Activated naive CD8-positive, alpha-beta T cell treated with anti-CD3 and anti-CD28 coated beads for 36 hours (primary cell): ENCODE measurements at regions not wholly inside any gene's neighbourhood (a gene's known extent, or its start where the extent isn't known, plus 50 kb on each side); places are given as distances from the start of the nearest gene placed in this dataset.

ENCODE experiments used
- DNase-seq: peaks from one replicate; pipeline ENCODE4 v3.0.0; 2021
- H3K27ac Mint-ChIP-seq: one replicate; pipeline ENCODE4 v1.8.0; 2022; ENCODE audit warnings: mild to moderate bottlenecking, moderate library complexity, mixed read lengths
- H3K27me3 Mint-ChIP-seq: one replicate; pipeline ENCODE4 v1.8.0; 2022; ENCODE audit warnings: mild to moderate bottlenecking, mixed read lengths
- H3K36me3 Mint-ChIP-seq: one replicate; pipeline ENCODE4 v1.8.0; 2021; ENCODE audit warnings: mild to moderate bottlenecking, mixed read lengths
- H3K4me1 Mint-ChIP-seq: one replicate; pipeline ENCODE4 v1.8.0; 2021; ENCODE audit warnings: mixed read lengths
- H3K4me3 Mint-ChIP-seq: one replicate; pipeline ENCODE4 v1.8.0; 2022; ENCODE audit warnings: mild to moderate bottlenecking, moderate library complexity, mixed read lengths
- H3K9me3 Mint-ChIP-seq: one replicate; pipeline ENCODE4 v1.8.0; 2022; ENCODE audit warnings: mixed read lengths

DNA sequence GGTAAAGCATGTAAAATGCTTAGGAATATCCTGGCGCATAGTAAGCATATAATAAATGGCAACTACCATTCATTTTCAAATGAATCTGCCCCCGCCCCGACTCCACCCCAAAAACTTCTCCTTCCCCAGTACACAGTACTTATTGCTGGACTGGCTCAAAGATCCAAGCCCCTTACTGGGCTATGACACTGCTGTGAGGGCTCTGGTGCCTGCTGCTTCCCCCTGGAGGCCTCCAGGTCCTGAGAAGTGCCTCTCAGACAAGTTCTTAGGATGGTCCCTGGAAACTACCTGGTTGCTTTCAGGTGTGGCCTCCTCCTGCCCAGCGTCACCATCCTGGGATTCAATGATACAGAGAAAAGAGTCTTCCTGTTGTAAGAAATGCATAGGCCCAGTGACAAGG is 190.6 kb upstream of the NTM start:
- Mint-ChIP-seq H3K4me1 (no peaks in the 10 kb centered on the region), H3K36me3 (no peaks in the 10 kb centered on the region), H3K4me3 (no peak overlapping the region), H3K27ac (no peak overlapping the region), H3K9me3 (peaks cover under 1% of the 10 kb centered on the region), H3K27me3 (peaks cover 5% of the 10 kb centered on the region)
- DNase-seq, result no peak

DNA sequence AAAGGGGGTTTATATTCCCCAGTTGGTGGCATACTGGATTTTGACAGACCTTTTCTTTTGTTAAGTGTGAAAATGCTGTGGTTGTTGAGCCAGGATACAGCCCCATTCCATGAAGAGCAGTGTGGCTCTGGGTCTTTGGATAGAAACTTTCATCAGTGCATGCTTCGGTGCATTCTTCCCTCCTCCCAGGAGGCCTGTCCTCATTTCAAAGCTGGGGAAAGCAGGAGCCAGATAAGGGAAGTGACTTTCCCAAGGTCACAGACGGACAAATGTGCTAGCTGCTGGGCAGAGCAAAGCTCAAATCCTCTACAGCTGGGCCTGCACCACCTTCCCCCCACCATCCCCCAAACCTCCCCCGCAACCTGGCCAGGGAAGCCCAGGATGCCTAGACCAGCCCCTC is 184.5 kb upstream of the NTM start:
- H3K4me1 Mint-ChIP-seq, result peaks cover 2% of the 10 kb centered on the region
- no peaks in the 10 kb centered on the region for H3K9me3 Mint-ChIP-seq
- H3K27me3 Mint-ChIP-seq, result peaks cover 23% of the 10 kb centered on the region
- no peaks in the 10 kb centered on the region for H3K36me3 Mint-ChIP-seq
- no peak overlapping the region for H3K4me3 Mint-ChIP-seq
- no peak for DNase-seq
- H3K27ac Mint-ChIP-seq, result no peak overlapping the region

DNA sequence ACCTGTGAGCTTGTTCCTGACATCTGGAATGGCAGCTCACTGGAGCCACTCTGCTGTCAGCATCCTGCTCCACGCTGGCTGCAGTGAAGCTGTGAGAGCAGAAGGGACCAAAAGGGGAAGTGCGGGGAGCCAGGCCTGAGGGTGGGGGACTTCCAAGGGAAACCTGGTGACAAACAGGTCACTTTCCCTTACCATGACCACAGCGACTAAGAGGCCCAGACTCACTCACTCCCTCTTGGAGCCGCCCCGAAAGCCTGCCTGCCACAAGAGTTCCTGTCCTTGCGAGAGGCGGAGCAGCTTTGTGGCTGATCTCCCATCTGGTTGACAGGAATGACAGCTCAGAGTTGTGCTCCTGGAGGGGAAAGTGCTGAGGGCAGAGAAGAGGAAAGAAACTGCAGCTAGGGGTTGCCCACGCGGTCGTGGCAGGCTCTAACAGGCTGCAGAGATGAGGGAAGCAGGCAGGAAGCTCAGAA is 183.8 kb upstream of the NTM start:
- no peaks in the 10 kb centered on the region for H3K9me3 Mint-ChIP-seq
- DNase-seq, result no peak
- no peak overlapping the region for H3K4me3 Mint-ChIP-seq
- H3K27ac Mint-ChIP-seq, result no peak overlapping the region
- no peaks in the 10 kb centered on the region for H3K36me3 Mint-ChIP-seq
- peaks cover 23% of the 10 kb centered on the region for H3K27me3 Mint-ChIP-seq
- H3K4me1 Mint-ChIP-seq, result peaks cover 2% of the 10 kb centered on the region

DNA sequence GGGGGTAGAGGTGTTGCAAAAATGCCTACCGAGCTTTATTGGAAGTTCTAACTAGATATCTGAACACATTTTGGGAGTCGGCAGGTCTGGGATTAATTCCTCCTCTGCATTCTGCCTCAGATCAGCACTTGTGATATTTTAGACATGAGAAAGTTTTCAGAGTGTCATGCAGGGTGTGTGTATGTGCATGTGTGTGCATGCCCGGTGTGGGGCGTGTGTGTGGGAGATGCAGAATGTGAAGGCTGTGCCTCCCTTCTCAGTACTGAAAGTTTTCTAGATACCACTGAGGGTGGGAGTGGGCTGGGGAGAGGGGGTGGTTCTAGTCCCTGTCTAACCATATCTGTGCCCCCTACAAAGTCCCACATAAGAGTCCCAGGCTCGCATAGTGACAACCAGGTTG is 180.0 kb upstream of the NTM start:
- Mint-ChIP-seq H3K9me3 (no peaks in the 10 kb centered on the region), H3K36me3 (no peaks in the 10 kb centered on the region), H3K27ac (no peak overlapping the region), H3K27me3 (peaks cover 12% of the 10 kb centered on the region), H3K4me3 (no peak overlapping the region), H3K4me1 (peaks cover 2% of the 10 kb centered on the region)
- DNase-seq, result no peak

DNA sequence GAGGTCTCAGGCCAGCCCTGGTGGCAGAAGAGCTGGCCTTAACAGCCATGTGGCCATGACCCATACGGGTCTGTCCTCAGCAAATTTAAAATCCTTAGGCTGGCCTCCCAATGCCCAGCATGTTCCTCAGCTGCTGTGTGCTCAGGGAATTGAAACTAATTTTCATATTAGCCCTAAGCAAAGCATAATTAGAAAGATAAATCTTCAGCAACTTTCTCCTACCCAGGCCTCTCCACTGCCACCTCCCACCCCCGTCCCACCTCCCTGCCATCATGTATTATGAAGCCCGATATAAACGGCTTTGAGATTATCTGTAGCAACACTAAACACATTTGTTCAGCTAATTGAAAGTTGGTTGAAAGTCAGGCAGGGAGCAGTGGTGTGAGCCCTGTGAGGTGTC is 178.8 kb upstream of the NTM start:
- H3K36me3 Mint-ChIP-seq, result no peaks in the 10 kb centered on the region
- peaks cover 8% of the 10 kb centered on the region for H3K27me3 Mint-ChIP-seq
- H3K9me3 Mint-ChIP-seq, result no peaks in the 10 kb centered on the region
- no peak overlapping the region for H3K27ac Mint-ChIP-seq
- peaks cover 2% of the 10 kb centered on the region for H3K4me1 Mint-ChIP-seq
- H3K4me3 Mint-ChIP-seq, result no peak overlapping the region
- DNase-seq, result no peak

DNA sequence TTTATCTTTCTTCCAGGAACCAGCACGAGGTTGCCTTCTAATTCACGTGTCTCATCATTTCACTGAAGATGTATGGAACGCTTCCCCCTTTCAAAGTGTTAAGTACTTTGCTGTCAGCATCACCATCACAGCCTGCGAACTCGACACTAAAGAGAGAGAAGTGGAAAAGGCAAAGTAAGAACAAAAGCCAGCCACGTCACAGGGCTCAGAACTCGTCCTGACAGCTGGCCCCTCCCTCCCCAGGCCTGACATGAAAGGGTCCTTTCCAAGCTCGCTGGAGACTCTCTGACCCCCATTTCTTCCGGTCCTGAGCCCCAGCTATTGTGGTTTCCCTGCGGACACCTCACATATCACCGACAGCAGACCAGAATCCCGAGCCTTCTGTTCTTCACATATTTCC is 177.8 kb upstream of the NTM start:
- Mint-ChIP-seq H3K27me3 (no peaks in the 10 kb centered on the region), H3K4me1 (no peaks in the 10 kb centered on the region), H3K4me3 (no peak overlapping the region), H3K36me3 (no peaks in the 10 kb centered on the region), H3K27ac (no peak overlapping the region), H3K9me3 (no peaks in the 10 kb centered on the region)
- no peak for DNase-seq

DNA sequence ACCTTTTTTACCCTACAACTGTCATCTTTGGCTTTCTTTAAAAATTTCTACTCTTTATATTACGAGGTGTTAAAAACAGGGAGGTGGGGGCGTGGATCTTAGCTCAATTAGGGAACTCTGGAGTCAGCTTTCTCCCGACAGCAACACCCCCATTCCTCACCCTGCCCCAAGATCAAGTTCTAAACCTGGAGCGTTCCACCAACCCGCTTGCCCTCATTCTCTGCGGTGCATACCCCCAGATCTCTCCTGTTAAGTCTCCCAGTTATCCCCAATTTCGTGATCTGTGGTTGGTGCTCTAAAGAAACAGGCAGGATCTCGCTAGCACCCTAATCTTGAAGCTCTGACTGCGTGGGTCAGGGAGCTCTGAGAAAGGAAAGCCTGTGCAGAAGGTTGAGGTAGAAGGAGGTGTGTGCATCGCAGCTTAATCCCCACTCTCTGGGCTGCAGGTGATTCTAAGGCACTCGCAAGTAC is 177.3 kb upstream of the NTM start:
- Mint-ChIP-seq H3K27ac (no peak overlapping the region), H3K36me3 (no peaks in the 10 kb centered on the region), H3K4me3 (no peak overlapping the region), H3K9me3 (no peaks in the 10 kb centered on the region), H3K27me3 (no peaks in the 10 kb centered on the region), H3K4me1 (no peaks in the 10 kb centered on the region)
- DNase-seq, result no peak

DNA sequence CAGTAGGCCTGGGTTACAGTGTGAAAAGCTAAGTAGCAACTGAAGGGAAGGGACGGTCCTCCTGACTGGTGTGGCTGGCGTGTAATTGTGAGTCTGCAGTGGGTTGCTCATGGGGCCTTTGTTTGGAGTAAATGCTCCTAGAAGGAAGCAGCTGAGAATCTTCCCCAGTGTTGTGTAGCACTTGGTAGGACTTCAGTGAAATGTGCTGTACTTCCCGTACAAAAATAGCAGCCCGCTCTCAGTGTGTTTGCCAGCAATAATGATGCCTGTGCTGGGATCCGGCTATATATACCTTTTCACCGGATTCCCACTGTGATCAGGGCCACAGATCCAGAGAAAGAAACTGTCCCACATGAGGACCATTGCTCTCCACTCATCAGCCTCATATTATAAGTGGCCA is 175.7 kb upstream of the NTM start:
- Mint-ChIP-seq H3K27ac (no peak overlapping the region), H3K27me3 (no peaks in the 10 kb centered on the region), H3K36me3 (no peaks in the 10 kb centered on the region), H3K9me3 (no peaks in the 10 kb centered on the region), H3K4me3 (no peak overlapping the region), H3K4me1 (no peaks in the 10 kb centered on the region)
- no peak for DNase-seq

DNA sequence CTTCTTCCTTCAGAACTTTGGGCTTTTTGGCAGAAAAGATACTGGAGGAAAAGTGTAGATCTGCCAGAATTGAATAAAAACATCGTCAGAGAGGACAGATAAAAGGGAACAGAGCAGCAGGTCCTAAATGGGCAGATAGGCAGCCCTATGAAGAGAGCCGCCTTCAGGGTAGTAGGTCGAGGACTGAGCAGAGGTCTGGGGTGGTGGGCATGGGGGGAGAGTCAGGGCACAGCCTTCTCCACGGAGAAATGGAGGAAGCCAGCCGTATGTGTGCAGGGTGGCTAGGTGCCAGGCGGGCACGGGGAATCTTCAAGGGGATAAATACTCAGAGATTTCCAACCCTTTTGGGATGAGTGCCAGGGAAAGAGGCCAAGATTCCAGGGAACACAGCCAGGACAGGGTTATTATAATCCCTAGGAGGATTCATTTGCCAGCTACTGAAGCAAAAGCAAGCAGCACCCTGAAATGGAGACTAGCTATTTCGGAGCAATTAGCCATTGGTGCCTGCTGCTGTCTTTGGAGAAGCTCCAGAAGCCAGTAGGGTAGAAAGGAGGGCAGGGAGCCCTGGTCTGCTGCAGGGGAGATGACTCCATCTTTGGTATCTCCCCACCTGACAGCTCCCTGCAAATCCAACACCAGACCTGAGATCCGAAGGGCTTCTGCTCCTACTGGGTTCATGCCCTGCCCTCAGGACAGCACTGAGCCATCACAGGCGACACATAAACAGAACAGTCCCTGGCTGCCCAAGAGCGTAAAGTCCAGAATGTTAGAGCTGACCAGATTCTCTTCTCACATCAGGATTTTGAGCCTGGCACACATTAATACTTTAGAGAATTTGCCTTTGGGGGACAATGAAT is 174.5 kb upstream of the NTM start:
- Mint-ChIP-seq H3K9me3 (no peaks in the 10 kb centered on the region), H3K4me1 (no peaks in the 10 kb centered on the region), H3K4me3 (no peak overlapping the region), H3K27ac (no peak overlapping the region), H3K36me3 (no peaks in the 10 kb centered on the region), H3K27me3 (no peaks in the 10 kb centered on the region)
- no peak for DNase-seq

DNA sequence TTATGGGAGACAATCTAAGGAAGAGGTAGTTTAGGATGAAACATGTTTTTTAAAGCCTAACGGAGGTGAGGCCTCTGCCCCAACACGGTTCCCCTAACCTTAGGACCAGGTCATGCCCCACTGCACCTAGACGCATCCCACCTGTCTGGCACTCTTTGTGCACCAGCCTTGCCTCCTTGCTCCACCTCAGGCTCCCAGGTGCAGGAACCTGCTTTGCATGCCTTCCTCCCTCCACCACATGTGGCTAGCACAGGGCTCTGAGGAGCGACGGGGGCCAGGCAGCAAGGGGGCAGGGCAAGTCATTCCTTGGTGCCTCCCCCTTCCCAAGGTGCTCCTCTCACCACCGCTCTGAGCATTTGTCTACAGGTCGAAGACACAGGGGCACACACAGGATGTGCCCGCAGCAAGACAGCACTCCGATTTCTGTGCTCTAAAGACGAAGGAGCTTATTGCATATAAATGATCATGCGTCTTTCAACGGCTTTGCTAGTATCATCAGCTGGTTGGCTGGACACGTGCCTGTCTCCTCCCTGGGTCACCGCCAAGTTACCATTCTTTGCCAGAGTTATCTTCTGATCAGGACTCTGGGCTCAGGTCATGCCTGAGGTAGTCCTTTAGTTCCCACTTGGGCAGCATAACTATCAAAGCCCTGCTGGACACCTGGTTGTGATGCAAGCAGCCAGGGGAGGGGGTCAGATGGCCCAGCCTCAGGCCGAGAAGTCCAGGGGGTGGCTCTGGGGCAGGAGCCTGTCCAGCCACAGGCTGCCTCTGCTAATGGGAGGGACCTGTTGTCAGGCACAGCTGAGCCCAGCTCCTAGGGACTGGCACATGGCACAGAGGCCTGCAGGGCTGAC is 172.0 kb upstream of the NTM start:
- Mint-ChIP-seq H3K27ac (no peak overlapping the region), H3K36me3 (no peaks in the 10 kb centered on the region), H3K4me3 (no peak overlapping the region), H3K27me3 (no peaks in the 10 kb centered on the region), H3K4me1 (no peaks in the 10 kb centered on the region), H3K9me3 (no peaks in the 10 kb centered on the region)
- no peak for DNase-seq

DNA sequence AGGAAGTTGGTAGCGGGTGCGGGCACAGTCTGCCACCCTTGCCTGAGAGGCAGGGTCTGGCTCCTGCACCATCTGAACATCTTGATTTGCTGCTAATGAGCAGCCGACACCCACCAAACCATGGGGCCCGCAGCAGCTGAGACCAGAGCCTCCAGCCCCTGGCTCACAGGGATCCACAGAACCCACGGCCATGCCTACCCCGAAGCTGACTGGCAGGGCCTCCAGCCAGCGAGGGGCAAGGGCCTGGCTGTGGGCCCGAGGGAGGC is 171.5 kb upstream of the NTM start:
- Mint-ChIP-seq H3K27ac (no peak overlapping the region), H3K4me1 (no peaks in the 10 kb centered on the region), H3K36me3 (no peaks in the 10 kb centered on the region), H3K4me3 (no peak overlapping the region), H3K9me3 (no peaks in the 10 kb centered on the region), H3K27me3 (no peaks in the 10 kb centered on the region)
- no peak for DNase-seq

DNA sequence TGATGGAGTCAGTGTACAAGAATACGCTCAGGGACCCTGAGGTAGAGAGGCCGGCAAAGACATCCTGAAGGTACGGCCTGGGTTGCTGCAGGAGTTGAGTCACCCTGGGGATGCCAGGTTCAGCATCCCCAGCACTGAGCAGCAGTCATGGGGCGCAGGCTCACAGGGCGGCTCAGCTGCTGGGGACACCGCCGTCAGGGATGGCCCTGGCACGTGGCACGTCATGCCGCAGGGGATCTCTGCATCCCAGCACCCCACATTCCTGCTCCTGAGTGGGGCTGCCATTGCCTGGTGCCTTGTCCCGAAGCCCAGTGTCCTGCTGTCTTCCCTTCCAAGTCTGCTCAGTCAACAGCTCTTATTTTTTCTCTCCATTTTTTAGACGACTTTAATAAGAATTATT is 168.7 kb upstream of the NTM start:
- no peak for DNase-seq
- H3K9me3 Mint-ChIP-seq, result no peaks in the 10 kb centered on the region
- no peak overlapping the region for H3K27ac Mint-ChIP-seq
- H3K36me3 Mint-ChIP-seq, result no peaks in the 10 kb centered on the region
- H3K4me3 Mint-ChIP-seq, result no peak overlapping the region
- H3K27me3 Mint-ChIP-seq, result no peaks in the 10 kb centered on the region
- H3K4me1 Mint-ChIP-seq, result no peaks in the 10 kb centered on the region

DNA sequence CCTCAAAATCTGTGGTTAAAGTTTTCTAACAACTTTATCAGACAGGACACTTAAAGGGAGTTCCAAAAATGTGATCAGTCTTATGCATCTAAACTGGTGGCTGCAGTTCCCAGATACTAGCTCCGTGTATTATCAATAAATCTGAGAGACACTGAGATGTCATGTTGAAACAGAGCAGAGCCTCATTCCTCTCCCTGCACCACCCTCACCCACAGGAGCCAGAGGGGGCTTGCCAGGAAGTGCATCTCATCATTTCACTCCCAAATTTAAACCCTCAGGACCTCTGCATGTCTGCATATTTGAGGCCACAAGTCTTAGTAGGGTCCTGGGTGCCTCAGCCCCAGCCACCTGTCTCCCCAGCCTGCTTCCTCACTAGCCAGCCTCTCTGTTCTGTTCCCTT is 167.4 kb upstream of the NTM start:
- no peak overlapping the region for H3K4me3 Mint-ChIP-seq
- no peaks in the 10 kb centered on the region for H3K36me3 Mint-ChIP-seq
- no peak overlapping the region for H3K27ac Mint-ChIP-seq
- H3K9me3 Mint-ChIP-seq, result no peaks in the 10 kb centered on the region
- no peaks in the 10 kb centered on the region for H3K27me3 Mint-ChIP-seq
- H3K4me1 Mint-ChIP-seq, result no peaks in the 10 kb centered on the region
- DNase-seq, result no peak

DNA sequence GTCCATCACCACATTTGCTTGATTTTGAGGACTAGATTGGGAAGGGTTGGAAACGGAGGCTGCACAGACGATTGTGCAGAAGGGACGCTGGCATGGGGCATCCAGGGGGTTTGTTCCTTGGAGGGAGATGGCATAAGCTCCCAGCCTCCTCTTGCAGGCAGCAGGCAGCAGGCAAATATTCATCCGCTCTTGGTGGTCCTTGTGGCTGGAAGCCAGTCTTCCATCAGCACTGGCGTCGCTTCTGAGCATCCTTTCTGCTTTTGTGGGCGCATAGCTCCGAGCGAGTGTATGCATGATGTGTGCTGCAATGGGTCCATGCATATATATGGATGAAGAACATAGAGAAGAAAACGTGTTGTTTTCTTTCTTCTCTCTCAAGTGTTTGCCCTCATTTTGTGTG is 166.1 kb upstream of the NTM start:
- Mint-ChIP-seq H3K27ac (no peak overlapping the region), H3K9me3 (no peaks in the 10 kb centered on the region), H3K4me1 (no peaks in the 10 kb centered on the region), H3K36me3 (no peaks in the 10 kb centered on the region), H3K4me3 (no peak overlapping the region), H3K27me3 (no peaks in the 10 kb centered on the region)
- no peak for DNase-seq

DNA sequence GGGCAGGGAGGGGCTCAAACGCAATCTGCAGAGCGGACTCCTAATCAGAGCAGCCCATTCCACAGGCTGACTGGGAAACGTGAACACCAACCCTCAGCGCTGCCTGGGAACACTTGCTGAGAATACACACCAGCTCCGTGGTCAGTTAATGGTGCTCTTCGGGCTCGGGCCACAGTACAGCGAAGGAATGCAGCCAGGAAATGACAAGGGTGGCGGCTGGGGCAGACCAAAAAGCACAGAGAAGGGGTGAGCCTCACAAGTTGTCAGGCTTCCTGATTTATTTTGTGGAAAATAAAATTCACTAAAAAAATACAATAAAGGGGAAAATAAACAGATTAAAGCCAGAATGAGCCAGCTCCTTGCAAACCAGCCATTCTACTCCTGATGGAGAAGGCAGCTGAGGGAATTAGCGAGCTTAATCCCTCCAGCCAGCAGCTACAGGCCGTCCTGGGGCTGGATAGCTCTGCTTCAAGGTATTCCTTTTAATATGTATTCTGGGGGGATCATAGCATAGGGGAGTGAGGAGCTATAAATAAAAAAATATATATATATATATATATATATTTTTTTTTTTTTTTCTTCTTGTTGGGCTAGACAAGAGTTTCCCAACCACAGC is 165.5 kb upstream of the NTM start:
- no peak overlapping the region for H3K4me3 Mint-ChIP-seq
- no peaks in the 10 kb centered on the region for H3K27me3 Mint-ChIP-seq
- DNase-seq, result no peak
- no peaks in the 10 kb centered on the region for H3K9me3 Mint-ChIP-seq
- H3K4me1 Mint-ChIP-seq, result no peaks in the 10 kb centered on the region
- no peaks in the 10 kb centered on the region for H3K36me3 Mint-ChIP-seq
- no peak overlapping the region for H3K27ac Mint-ChIP-seq
